H9 (cell line): ENCODE measurements at regions not wholly inside any gene's neighbourhood (a gene's known extent, or its start where the extent isn't known, plus 50 kb on each side); places are given as distances from the start of the nearest gene placed in this dataset.

Experiments
- DNase-seq: peaks from one replicate; pipeline ENCODE4 v3.0.0-alpha.2; 2017
- H2AFZ ChIP-seq: one replicate; pipeline ENCODE4 v1.6.1; 2013; ENCODE audit warnings: mild to moderate bottlenecking, low read length, control low read depth, moderate library complexity
- H2AK5ac ChIP-seq: 2 replicates; pipeline ENCODE4 v1.6.1; 2013; ENCODE audit warnings: low read length, control low read depth, mixed read lengths; ENCODE audit not compliant: insufficient read length
- H2BK120ac ChIP-seq: one replicate; pipeline ENCODE4 v1.6.1; 2013; ENCODE audit warnings: low read depth, mild to moderate bottlenecking, low read length, control low read depth, inconsistent platforms; ENCODE audit not compliant: poor library complexity, severe bottlenecking
- H2BK12ac ChIP-seq: 2 replicates; pipeline ENCODE4 v1.6.1; 2013; ENCODE audit warnings: low read length, control low read depth, mixed read lengths, low read depth; ENCODE audit not compliant: insufficient read length
- H2BK15ac ChIP-seq: 2 replicates; pipeline ENCODE4 v1.6.1; 2013; ENCODE audit warnings: low read depth, low read length, control low read depth
- H2BK20ac ChIP-seq: one replicate; pipeline ENCODE4 v1.6.1; 2013; ENCODE audit warnings: low read depth, mild to moderate bottlenecking, low read length, control low read depth, inconsistent platforms; ENCODE audit not compliant: poor library complexity, severe bottlenecking
- H2BK5ac ChIP-seq: 2 replicates; pipeline ENCODE4 v1.6.1; 2013; ENCODE audit warnings: low read length, control low read depth, mixed read lengths; ENCODE audit not compliant: insufficient read length
- H3K14ac ChIP-seq: 2 replicates; pipeline ENCODE4 v1.6.1; 2013; ENCODE audit warnings: low read length, control low read depth; ENCODE audit not compliant: insufficient read depth
- H3K18ac ChIP-seq: 2 replicates; pipeline ENCODE4 v1.6.1; 2013; ENCODE audit warnings: low read depth, mild to moderate bottlenecking, mixed read lengths, low read length, control low read depth; ENCODE audit not compliant: insufficient read length
- H3K23ac ChIP-seq: 2 replicates; pipeline ENCODE4 v1.6.1; 2013; ENCODE audit warnings: low read length, control low read depth, mixed read lengths, low read depth; ENCODE audit not compliant: insufficient read length
- H3K23me2 ChIP-seq: 2 replicates; pipeline ENCODE4 v1.6.1; 2013; ENCODE audit warnings: low read depth, mild to moderate bottlenecking, mixed read lengths, low read length, control low read depth; ENCODE audit not compliant: insufficient read length, poor library complexity, severe bottlenecking
- H3K27ac ChIP-seq: 2 replicates; pipeline ENCODE4 v1.5.1; 2013; ENCODE audit warnings: low read length, control low read depth, mixed read lengths, low read depth; ENCODE audit not compliant: insufficient read length
- H3K27me3 ChIP-seq: 2 replicates; pipeline ENCODE4 v1.6.1; 2013; ENCODE audit warnings: low read length, control low read depth, inconsistent platforms; ENCODE audit not compliant: insufficient read depth
- H3K4ac ChIP-seq: 2 replicates; pipeline ENCODE4 v1.6.1; 2013; ENCODE audit warnings: low read depth, mild to moderate bottlenecking, control low read depth, inconsistent platforms, low read length, moderate library complexity
- H3K4me1 ChIP-seq: 2 replicates; pipeline ENCODE4 v1.6.1; 2013; ENCODE audit warnings: low read length, control low read depth, inconsistent platforms; ENCODE audit not compliant: insufficient read depth
- H3K4me2 ChIP-seq: 2 replicates; pipeline ENCODE4 v1.6.1; 2013; ENCODE audit warnings: low read length, control low read depth, mixed read lengths; ENCODE audit not compliant: insufficient read length, insufficient read depth
- H3K56ac ChIP-seq: 2 replicates; pipeline ENCODE4 v1.6.1; 2013; ENCODE audit warnings: low read depth, mild to moderate bottlenecking, mixed read lengths, low read length, control low read depth; ENCODE audit not compliant: insufficient read length
- H3K79me1 ChIP-seq: 2 replicates; pipeline ENCODE4 v1.6.1; 2013; ENCODE audit warnings: low read depth, mild to moderate bottlenecking, moderate library complexity, low read length, control low read depth, inconsistent platforms; ENCODE audit not compliant: insufficient read depth, poor library complexity, severe bottlenecking
- H3K79me2 ChIP-seq: 2 replicates; pipeline ENCODE4 v1.6.1; 2013; ENCODE audit warnings: low read length, control low read depth, inconsistent platforms; ENCODE audit not compliant: insufficient read depth
- H3K9ac ChIP-seq: 2 replicates; pipeline ENCODE4 v1.6.1; 2013; ENCODE audit warnings: low read length, control low read depth, mixed read lengths; ENCODE audit not compliant: insufficient read length; ENCODE audit errors: extremely low read depth
- H3K9me3 ChIP-seq: one replicate; pipeline ENCODE4 v1.6.1; 2013; ENCODE audit warnings: low read depth, low read length, inconsistent platforms; ENCODE audit not compliant: control insufficient read depth
- H3T11ph ChIP-seq: one replicate; pipeline ENCODE4 v1.6.1; 2013; ENCODE audit warnings: mild to moderate bottlenecking, low read length, control low read depth, inconsistent platforms
- H4K20me1 ChIP-seq: one replicate; pipeline ENCODE4 v1.6.1; 2013; ENCODE audit not compliant: control insufficient read depth, insufficient read length, insufficient read depth
- H4K5ac ChIP-seq: 2 replicates; pipeline ENCODE4 v1.6.1; 2013; ENCODE audit warnings: low read depth, mild to moderate bottlenecking, mixed read lengths, low read length, control low read depth; ENCODE audit not compliant: insufficient read length
- H4K8ac ChIP-seq: replicated peaks from 2 replicates; pipeline ENCODE4 v1.6.1; 2013; ENCODE audit warnings: low read length, control low read depth, mixed read lengths, low read depth; ENCODE audit not compliant: insufficient read length
- H4K91ac ChIP-seq: 2 replicates; pipeline ENCODE4 v1.6.1; 2013; ENCODE audit warnings: low read depth, mild to moderate bottlenecking, moderate library complexity, mixed read lengths, low read length, control low read depth; ENCODE audit not compliant: insufficient read length
- H3K27ac Mint-ChIP-seq, 3 experiments: 2 replicates in 2 of 3; 3 replicates in 1 of 3; pipeline ENCODE4 v1.8.0; 2020 to 2021; ENCODE audit warnings: mixed read lengths in 3 of 3, mild to moderate bottlenecking in 1 of 3, moderate library complexity in 1 of 3
- H3K27me3 Mint-ChIP-seq: 2 replicates; pipeline ENCODE4 v1.8.0; 2021; ENCODE audit warnings: low read depth, mild to moderate bottlenecking, moderate library complexity, mixed read lengths
- H3K36me3 Mint-ChIP-seq, 3 experiments: 2 replicates in 2 of 3; 3 replicates in 1 of 3; pipeline ENCODE4 v1.8.0; 2020 to 2021; ENCODE audit warnings: low read depth in 3 of 3, mixed read lengths in 3 of 3; ENCODE audit not compliant: insufficient read depth in 1 of 3
- H3K4me1 Mint-ChIP-seq, 2 experiments: 2 replicates each; pipeline ENCODE4 v1.8.0; 2020; ENCODE audit warnings: mixed read lengths in 2 of 2
- H3K4me3 Mint-ChIP-seq, 2 experiments: 2 replicates in 1 of 2; 3 replicates in 1 of 2; pipeline ENCODE4 v1.8.0; 2020 to 2021; ENCODE audit warnings: mild to moderate bottlenecking in 2 of 2, mixed read lengths in 2 of 2, moderate library complexity in 1 of 2
- H3K9me3 Mint-ChIP-seq, 2 experiments: 2 replicates in 1 of 2; 3 replicates in 1 of 2; pipeline ENCODE4 v1.8.0; 2020; ENCODE audit warnings: mild to moderate bottlenecking in 2 of 2, mixed read lengths in 2 of 2, moderate library complexity in 1 of 2
- WGBS: extraction: QIAGEN DNeasy Blood & Tissue Kit; methylation state at CpG from one replicate; pipeline ENCODE4 v1.1.7; 2013; ENCODE audit warnings: missing lambda C conversion rate, low lambda C conversion rate, mixed read lengths; ENCODE audit not compliant: insufficient read length; ENCODE audit errors: extremely low coverage; 5-methylcytosine and 5-hydroxymethylcytosine counted together
- TF ChIP-seq, protein P1 (sequence below): fragments of 200-600 bp; sonication (generic); conservative IDR thresholded peaks from 3 replicates; pipeline ENCODE4 v1.8.0; 2021; ENCODE audit warnings: antibody characterized with exemption, mild to moderate bottlenecking

DNA sequence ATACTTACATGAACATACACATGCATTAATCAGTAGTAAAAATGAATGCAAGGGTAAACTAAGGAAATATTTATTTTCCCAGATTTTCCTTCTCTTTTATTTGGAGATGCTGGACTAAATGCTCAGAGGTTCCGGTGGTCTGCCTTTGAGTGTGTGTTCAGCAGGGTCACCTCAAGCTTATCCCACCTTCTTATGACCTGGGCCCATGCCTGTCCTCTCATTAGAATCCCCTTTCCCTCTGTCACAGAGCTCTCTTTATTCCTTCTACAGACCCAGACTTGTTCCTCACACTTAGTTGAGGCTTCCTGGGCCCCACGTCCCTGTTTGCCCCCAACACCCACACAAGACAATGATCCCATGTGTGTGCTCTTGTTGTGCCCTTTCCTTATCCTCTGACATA lies 61.6 kb upstream of the TOP3B start:
- H3K4me1 ChIP-seq, result no peaks in the 10 kb centered on the region
- no peaks in the 10 kb centered on the region for H3K79me1 ChIP-seq
- H2AFZ ChIP-seq, result no peak overlapping the region
- no peak overlapping the region for H4K5ac ChIP-seq
- H2BK5ac ChIP-seq, result no peak overlapping the region
- H3K23me2 ChIP-seq, result no peaks in the 10 kb centered on the region
- no peaks in the 10 kb centered on the region for H3K9me3 Mint-ChIP-seq
- no peak overlapping the region for H3K4me3 Mint-ChIP-seq
- no peak overlapping the region for H2BK12ac ChIP-seq
- no peak overlapping the region for H3K4ac ChIP-seq
- no peaks in the 10 kb centered on the region for H3K79me2 ChIP-seq
- H2BK20ac ChIP-seq, result no peak overlapping the region
- no peak overlapping the region for H3T11ph ChIP-seq
- H3K27ac Mint-ChIP-seq, result no peak overlapping the region
- H4K20me1 ChIP-seq, result no peaks in the 10 kb centered on the region
- no peak overlapping the region for H3K23ac ChIP-seq
- H3K4me2 ChIP-seq, result no peak overlapping the region
- no peak overlapping the region for H3K18ac ChIP-seq
- no peak overlapping the region for H2AK5ac ChIP-seq
- H3K4me1 Mint-ChIP-seq, result no peaks in the 10 kb centered on the region
- H3K9ac ChIP-seq, result no peak overlapping the region
- TF ChIP-seq, protein P1, sequence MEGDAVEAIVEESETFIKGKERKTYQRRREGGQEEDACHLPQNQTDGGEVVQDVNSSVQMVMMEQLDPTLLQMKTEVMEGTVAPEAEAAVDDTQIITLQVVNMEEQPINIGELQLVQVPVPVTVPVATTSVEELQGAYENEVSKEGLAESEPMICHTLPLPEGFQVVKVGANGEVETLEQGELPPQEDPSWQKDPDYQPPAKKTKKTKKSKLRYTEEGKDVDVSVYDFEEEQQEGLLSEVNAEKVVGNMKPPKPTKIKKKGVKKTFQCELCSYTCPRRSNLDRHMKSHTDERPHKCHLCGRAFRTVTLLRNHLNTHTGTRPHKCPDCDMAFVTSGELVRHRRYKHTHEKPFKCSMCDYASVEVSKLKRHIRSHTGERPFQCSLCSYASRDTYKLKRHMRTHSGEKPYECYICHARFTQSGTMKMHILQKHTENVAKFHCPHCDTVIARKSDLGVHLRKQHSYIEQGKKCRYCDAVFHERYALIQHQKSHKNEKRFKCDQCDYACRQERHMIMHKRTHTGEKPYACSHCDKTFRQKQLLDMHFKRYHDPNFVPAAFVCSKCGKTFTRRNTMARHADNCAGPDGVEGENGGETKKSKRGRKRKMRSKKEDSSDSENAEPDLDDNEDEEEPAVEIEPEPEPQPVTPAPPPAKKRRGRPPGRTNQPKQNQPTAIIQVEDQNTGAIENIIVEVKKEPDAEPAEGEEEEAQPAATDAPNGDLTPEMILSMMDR, result no peak
- H3K27ac ChIP-seq, result no peak overlapping the region
- H2BK15ac ChIP-seq, result no peak overlapping the region
- H2BK120ac ChIP-seq, result no peak overlapping the region
- H3K27me3 ChIP-seq, result peaks cover 61% of the 10 kb centered on the region; the same call in 1 of the 2 replicates
- H3K56ac ChIP-seq, result no peak overlapping the region
- H4K8ac ChIP-seq, result no peak overlapping the region
- H3K27me3 Mint-ChIP-seq, result peaks cover 90% of the 10 kb centered on the region
- no peak overlapping the region for H4K91ac ChIP-seq
- WGBS, result no CpG with 5 or more reads among the region's 2 CpGs
- no peak overlapping the region for H3K14ac ChIP-seq
- DNase-seq, result no peak
- no peaks in the 10 kb centered on the region for H3K9me3 ChIP-seq
- no peaks in the 10 kb centered on the region for H3K36me3 Mint-ChIP-seq
